SK-N-SH treated with all-trans-retinoic acid at 6 μM for 48 hours (cell line): ENCODE measurements at regions not wholly inside any gene's neighbourhood (a gene's known extent, or its start where the extent isn't known, plus 50 kb on each side); places are given as distances from the start of the nearest gene placed in this dataset.

Experiments used
- ATAC-seq: fragments of 200-7000 bp; cut with Tn5 transposase; 3 replicates; pipeline ENCODE4 v1.9.1; 2020; ENCODE audit warnings: mild to moderate bottlenecking, moderate library complexity
- ARNTL ChIP-seq: fragments of 450-650 bp; formaldehyde crosslinking; IDR thresholded peaks from 2 replicates; pipeline ENCODE4 v1.5.0; 2020; ENCODE audit warnings: low read depth, mild to moderate bottlenecking, moderate library complexity, borderline replicate concordance
- BACH2 ChIP-seq: fragments of 250-450 bp; sonication (Bioruptor Pico); IDR thresholded peaks from 2 replicates; pipeline ENCODE4 v1.9.0; 2021; ENCODE audit warnings: mild to moderate bottlenecking, borderline replicate concordance
- CREB5 ChIP-seq: fragments of 250-450 bp; sonication (Bioruptor Pico); IDR thresholded peaks from 2 replicates; pipeline ENCODE4 v1.5.1; 2020; ENCODE audit warnings: low read depth, mild to moderate bottlenecking, moderate library complexity
- CSDC2 ChIP-seq: fragments of 250-450 bp; sonication (Bioruptor Pico); IDR thresholded peaks from 2 replicates; pipeline ENCODE4 v1.5.0; 2020; ENCODE audit warnings: mild to moderate bottlenecking, moderate library complexity
- CSRNP3 ChIP-seq: fragments of 250-450 bp; sonication (Bioruptor Pico); IDR thresholded peaks from 2 replicates; pipeline ENCODE4 v1.5.1; 2021; ENCODE audit warnings: mild to moderate bottlenecking, moderate library complexity
- ESRRG ChIP-seq: fragments of 250-450 bp; sonication (Bioruptor Pico); IDR thresholded peaks from 2 replicates; pipeline ENCODE4 v1.6.1; 2021; ENCODE audit warnings: mild to moderate bottlenecking
- GLIS3 ChIP-seq: fragments of 250-450 bp; sonication (Bioruptor Pico); IDR thresholded peaks from 2 replicates; pipeline ENCODE4 v1.5.0; 2020; ENCODE audit warnings: mild to moderate bottlenecking, moderate library complexity
- ISL1 ChIP-seq: fragments of 250-450 bp; sonication (Bioruptor Pico); IDR thresholded peaks from 2 replicates; pipeline ENCODE4 v2.1.2; 2022; ENCODE audit warnings: mild to moderate bottlenecking, moderate library complexity
- OSR1 ChIP-seq: fragments of 250-450 bp; sonication (Bioruptor Pico); IDR thresholded peaks from 2 replicates; pipeline ENCODE4 v1.8.0; 2022; ENCODE audit warnings: moderate library complexity, mild to moderate bottlenecking, inconsistent platforms
- PATZ1 ChIP-seq: fragments of 250-450 bp; sonication (Bioruptor Pico); IDR thresholded peaks from 2 replicates; pipeline ENCODE4 v1.8.0; 2020; ENCODE audit warnings: mild to moderate bottlenecking, moderate library complexity, borderline replicate concordance
- POU6F1 ChIP-seq: fragments of 250-450 bp; sonication (Bioruptor Pico); IDR thresholded peaks from 2 replicates; pipeline ENCODE4 v1.8.0; 2021; ENCODE audit warnings: low read depth, mild to moderate bottlenecking, moderate library complexity, borderline replicate concordance
- PPARA ChIP-seq: fragments of 250-450 bp; sonication (Bioruptor Pico); IDR thresholded peaks from 2 replicates; pipeline ENCODE4 v1.5.0; 2020; ENCODE audit warnings: mild to moderate bottlenecking, borderline replicate concordance
- RARB ChIP-seq: fragments of 250-450 bp; sonication (Bioruptor Pico); IDR thresholded peaks from 2 replicates; pipeline ENCODE4 v1.8.0; 2021; ENCODE audit warnings: mild to moderate bottlenecking, moderate library complexity
- SNAI2 ChIP-seq: fragments of 250-450 bp; sonication (Bioruptor Pico); IDR thresholded peaks from 2 replicates; pipeline ENCODE4 v1.5.0; 2020; ENCODE audit warnings: mild to moderate bottlenecking, moderate library complexity
- TCF4 ChIP-seq: fragments of 250-450 bp; sonication (Bioruptor Pico); IDR thresholded peaks from 2 replicates; pipeline ENCODE4 v1.8.0; 2021; ENCODE audit warnings: mild to moderate bottlenecking, moderate library complexity, borderline replicate concordance
- TOX ChIP-seq: fragments of 250-450 bp; sonication (Bioruptor Pico); IDR thresholded peaks from 2 replicates; pipeline ENCODE4 v1.8.0; 2021; ENCODE audit warnings: mild to moderate bottlenecking, moderate library complexity, borderline replicate concordance
- TSHZ2 ChIP-seq: fragments of 250-450 bp; sonication (Bioruptor Pico); IDR thresholded peaks from 2 replicates; pipeline ENCODE4 v1.5.0; 2020; ENCODE audit warnings: mild to moderate bottlenecking, moderate library complexity
- ZFP30 ChIP-seq: fragments of 450-650 bp; formaldehyde crosslinking; IDR thresholded peaks from 2 replicates; pipeline ENCODE4 v1.5.0; 2022; ENCODE audit warnings: mild to moderate bottlenecking, moderate library complexity
- ZNF565 ChIP-seq: fragments of 450-650 bp; formaldehyde crosslinking; conservative IDR thresholded peaks from 2 replicates; pipeline ENCODE4 v1.5.0; 2020; ENCODE audit warnings: low read depth, mild to moderate bottlenecking, moderate library complexity
- ZNF8 ChIP-seq: fragments of 450-650 bp; formaldehyde crosslinking; IDR thresholded peaks from 2 replicates; pipeline ENCODE4 v1.5.0; 2020; ENCODE audit warnings: mild to moderate bottlenecking, moderate library complexity

- TF ChIP-seq ESRRG (CRISPR knock-in tag) (no peak), ZNF8 (no peak), OSR1 (CRISPR knock-in tag) (no peak), GLIS3 (CRISPR knock-in tag) (no peak), CREB5 (CRISPR knock-in tag) (no peak), RARB (no peak), CSDC2 (CRISPR knock-in tag) (no peak)
These were observed 122.5 kb upstream of the HCCS start (continued) for GRCh38 chrX:10988653-10989052.

- no peak; the same call in 1 of the 3 replicates for ATAC-seq
- TF ChIP-seq ISL1 (peak; percentile 82), POU6F1 (CRISPR knock-in tag) (no peak), ZFP30 (CRISPR knock-in tag) (no peak), BACH2 (no peak), RARB (no peak)
These were observed 121.7 kb upstream of the HCCS start for GRCh38 chrX:10989386-10989785.

- no peak for ATAC-seq
- TF ChIP-seq CREB5 (CRISPR knock-in tag), result no peak
- TF ChIP-seq ARNTL (CRISPR knock-in tag), result no peak
- no peak for TF ChIP-seq CSRNP3 (CRISPR knock-in tag)
- no peak for TF ChIP-seq PPARA (CRISPR knock-in tag)
- no peak for TF ChIP-seq ZNF8
- TF ChIP-seq, all 23 proteins: peak for 0
These were observed 120.7 kb upstream of the HCCS start for GRCh38 chrX:10990418-10990817.

- no peak for ATAC-seq
- TF ChIP-seq ZFP30 (CRISPR knock-in tag) (no peak), PATZ1 (no peak), CREB5 (CRISPR knock-in tag) (no peak), ARNTL (CRISPR knock-in tag) (no peak), TOX (CRISPR knock-in tag) (no peak), RARB (no peak), TSHZ2 (CRISPR knock-in tag) (no peak), SNAI2 (CRISPR knock-in tag) (no peak), ZNF565 (CRISPR knock-in tag) (no peak), PPARA (CRISPR knock-in tag) (no peak), POU6F1 (CRISPR knock-in tag) (no peak), TCF4 (CRISPR knock-in tag) (no peak), GLIS3 (CRISPR knock-in tag) (no peak), BACH2 (no peak), ESRRG (CRISPR knock-in tag) (no peak), CSRNP3 (CRISPR knock-in tag) (no peak)
These were observed 120.2 kb upstream of the HCCS start for GRCh38 chrX:10990976-10991375.
